MG63 (cell line): ENCODE measurements at regions not wholly inside any gene's neighbourhood (a gene's known extent, or its start where the extent isn't known, plus 50 kb on each side); places are given as distances from the start of the nearest gene placed in this dataset.

ENCODE experiments used
- DNase-seq: peaks from one replicate; pipeline ENCODE4 v3.0.0-alpha.2; 2020
- H3K27me3 ChIP-seq: fragments of 250-450 bp; sonication (Bioruptor Pico); 2 replicates; pipeline ENCODE4 v1.5.1; 2020; ENCODE audit warnings: mild to moderate bottlenecking, moderate library complexity
- H3K36me3 ChIP-seq: fragments of 250-450 bp; sonication (Bioruptor Pico); 2 replicates; pipeline ENCODE4 v1.5.1; 2020; ENCODE audit warnings: mild to moderate bottlenecking, moderate library complexity
- H3K4me3 ChIP-seq: fragments of 250-450 bp; sonication (Bioruptor Pico); 2 replicates; pipeline ENCODE4 v1.5.1; 2020; ENCODE audit warnings: mild to moderate bottlenecking, moderate library complexity
- H3K9me3 ChIP-seq: fragments of 250-450 bp; sonication (Bioruptor Pico); 2 replicates; pipeline ENCODE4 v1.5.1; 2020; ENCODE audit warnings: mild to moderate bottlenecking, moderate library complexity

GRCh38 chr15:93289941-93290617 lies 201.1 kb upstream of the RGMA start:
- no peak overlapping the region for H3K4me3 ChIP-seq
- no peak for DNase-seq
- no peaks in the 10 kb centered on the region; the same call in 1 of the 2 replicates for H3K27me3 ChIP-seq
- no peaks in the 10 kb centered on the region for H3K9me3 ChIP-seq
- H3K36me3 ChIP-seq = no peaks in the 10 kb centered on the region

GRCh38 chr15:93288728-93289294 lies 199.8 kb upstream of the RGMA start:
- Histone ChIP-seq H3K9me3 (no peaks in the 10 kb centered on the region), H3K36me3 (no peaks in the 10 kb centered on the region), H3K27me3 (no peaks in the 10 kb centered on the region; the same call in 1 of the 2 replicates), H3K4me3 (no peak overlapping the region)
- no peak for DNase-seq

GRCh38 chr15:93286446-93286845 lies 197.4 kb upstream of the RGMA start:
- no peaks in the 10 kb centered on the region; the same call in 1 of the 2 replicates for H3K27me3 ChIP-seq

GRCh38 chr15:93283854-93284253 lies 194.8 kb upstream of the RGMA start:
- Histone ChIP-seq H3K36me3 (no peaks in the 10 kb centered on the region), H3K9me3 (no peaks in the 10 kb centered on the region), H3K4me3 (no peak overlapping the region), H3K27me3 (no peaks in the 10 kb centered on the region; the same call in 1 of the 2 replicates)
- DNase-seq = no peak

More at GRCh38 chr15:93286446-93286845, 197.4 kb upstream of the RGMA start:
- Histone ChIP-seq H3K36me3 (no peaks in the 10 kb centered on the region), H3K9me3 (no peaks in the 10 kb centered on the region), H3K4me3 (no peak overlapping the region)
- no peak for DNase-seq

- Histone ChIP-seq H3K36me3 (no peaks in the 10 kb centered on the region), H3K4me3 (no peak overlapping the region), H3K27me3 (no peaks in the 10 kb centered on the region; the same call in 1 of the 2 replicates), H3K9me3 (no peaks in the 10 kb centered on the region)
- no peak for DNase-seq
These were observed 193.8 kb upstream of the RGMA start for GRCh38 chr15:93282808-93283207.

DNA sequence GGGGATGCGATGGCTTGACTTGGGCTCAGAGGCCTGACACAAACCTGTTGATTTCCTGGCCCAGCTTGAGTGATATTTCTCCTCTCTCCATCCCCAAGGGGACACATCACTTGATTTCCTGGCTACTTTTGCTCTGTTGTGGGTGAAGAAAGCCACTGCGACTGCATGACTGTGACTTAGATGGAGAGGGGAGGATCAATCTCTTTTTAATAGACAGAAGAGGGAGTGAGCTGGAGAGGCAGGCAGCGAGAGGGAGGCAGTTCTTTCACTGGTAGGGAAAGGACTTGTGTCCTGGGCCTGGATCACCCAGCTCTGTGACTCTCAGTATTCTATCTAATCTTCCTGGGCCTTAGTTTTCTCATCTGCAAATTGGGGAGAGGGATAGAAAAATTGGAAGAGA lies 189.8 kb upstream of the RGMA start:
- no peak for DNase-seq
- no peaks in the 10 kb centered on the region for H3K27me3 ChIP-seq
- no peaks in the 10 kb centered on the region for H3K36me3 ChIP-seq
- H3K9me3 ChIP-seq = no peaks in the 10 kb centered on the region
- no peak overlapping the region for H3K4me3 ChIP-seq

DNA sequence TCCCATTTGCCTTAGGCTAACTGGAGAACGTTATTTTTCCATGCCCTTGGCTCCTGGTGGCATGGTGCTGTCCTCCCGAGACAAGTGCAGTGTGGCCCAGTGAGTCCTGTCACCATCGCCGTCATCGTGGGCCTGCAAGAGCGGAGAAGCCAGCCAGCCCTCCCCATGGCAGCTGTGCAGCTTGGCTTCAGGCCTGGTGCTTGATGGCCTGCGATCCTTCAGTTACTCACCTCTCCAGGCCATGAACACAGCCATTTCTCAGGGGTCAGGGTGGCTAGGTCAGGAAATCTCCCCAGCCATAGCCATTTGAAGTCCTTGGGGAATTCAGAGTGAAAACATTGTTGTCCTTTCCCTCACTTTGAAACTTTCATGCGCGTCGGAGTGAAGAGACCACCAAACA lies 189.0 kb upstream of the RGMA start:
- Histone ChIP-seq H3K9me3 (no peaks in the 10 kb centered on the region), H3K36me3 (no peaks in the 10 kb centered on the region), H3K4me3 (no peak overlapping the region), H3K27me3 (no peaks in the 10 kb centered on the region)
- no peak for DNase-seq

GRCh38 chr15:93274257-93274656 lies 185.2 kb upstream of the RGMA start:
- H3K4me3 ChIP-seq = no peak overlapping the region
- H3K36me3 ChIP-seq = no peaks in the 10 kb centered on the region
- H3K9me3 ChIP-seq = no peaks in the 10 kb centered on the region
- no peak for DNase-seq
- no peaks in the 10 kb centered on the region for H3K27me3 ChIP-seq

GRCh38 chr15:93271871-93272270 lies 182.9 kb upstream of the RGMA start:
- H3K9me3 ChIP-seq = no peaks in the 10 kb centered on the region
- H3K36me3 ChIP-seq = no peaks in the 10 kb centered on the region
- DNase-seq = no peak
- no peak overlapping the region for H3K4me3 ChIP-seq
- no peaks in the 10 kb centered on the region for H3K27me3 ChIP-seq

- Histone ChIP-seq H3K4me3 (no peak overlapping the region), H3K36me3 (no peaks in the 10 kb centered on the region), H3K9me3 (no peaks in the 10 kb centered on the region), H3K27me3 (no peaks in the 10 kb centered on the region)
- no peak for DNase-seq
These were observed 182.0 kb upstream of the RGMA start for GRCh38 chr15:93270937-93271467.

DNA sequence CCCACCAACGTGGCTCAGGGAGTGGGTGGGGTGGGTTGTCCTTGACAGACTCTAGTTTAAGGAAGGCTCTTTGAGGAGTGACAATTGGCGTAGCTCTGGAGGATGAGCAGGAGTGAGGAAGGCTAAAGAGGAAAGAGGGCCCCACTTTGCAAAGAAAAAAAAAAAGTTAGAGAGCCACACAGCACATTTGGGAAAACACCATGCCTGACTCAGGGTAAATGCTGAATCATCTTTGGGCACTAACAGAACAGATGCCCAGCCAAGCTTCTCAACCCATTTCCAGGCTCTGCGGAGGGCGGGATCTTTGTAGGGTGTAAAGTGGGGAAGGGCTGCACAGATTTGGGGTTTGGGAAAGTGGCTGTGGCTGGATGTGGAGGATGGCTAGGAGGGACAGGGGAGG lies 179.1 kb upstream of the RGMA start:
- H3K4me3 ChIP-seq = no peak overlapping the region
- H3K27me3 ChIP-seq = no peaks in the 10 kb centered on the region
- peak; percentile 20 for DNase-seq
- H3K9me3 ChIP-seq = no peaks in the 10 kb centered on the region; the same call in 1 of the 2 replicates
- H3K36me3 ChIP-seq = no peaks in the 10 kb centered on the region

GRCh38 chr15:93266291-93266690 lies 177.3 kb upstream of the RGMA start:
- Histone ChIP-seq H3K9me3 (no peaks in the 10 kb centered on the region; the same call in 1 of the 2 replicates), H3K36me3 (no peaks in the 10 kb centered on the region), H3K27me3 (no peaks in the 10 kb centered on the region), H3K4me3 (no peak overlapping the region)
- DNase-seq = no peak

GRCh38 chr15:93265111-93265556 lies 176.1 kb upstream of the RGMA start:
- DNase-seq = peak; percentile 80
- H3K36me3 ChIP-seq = no peaks in the 10 kb centered on the region
- no peaks in the 10 kb centered on the region; the same call in 1 of the 2 replicates for H3K9me3 ChIP-seq
- no peak overlapping the region for H3K4me3 ChIP-seq
- no peaks in the 10 kb centered on the region for H3K27me3 ChIP-seq

- no peak overlapping the region for H3K4me3 ChIP-seq
- H3K9me3 ChIP-seq = no peaks in the 10 kb centered on the region; the same call in 1 of the 2 replicates
- no peaks in the 10 kb centered on the region for H3K36me3 ChIP-seq
- no peak for DNase-seq
- no peaks in the 10 kb centered on the region for H3K27me3 ChIP-seq
These were observed 172.8 kb upstream of the RGMA start for GRCh38 chr15:93261845-93262244.

- Histone ChIP-seq H3K36me3 (no peaks in the 10 kb centered on the region), H3K9me3 (no peaks in the 10 kb centered on the region), H3K27me3 (no peaks in the 10 kb centered on the region), H3K4me3 (no peak overlapping the region)
- DNase-seq = no peak
These were observed 168.9 kb upstream of the RGMA start for GRCh38 chr15:93257920-93258319.

DNA sequence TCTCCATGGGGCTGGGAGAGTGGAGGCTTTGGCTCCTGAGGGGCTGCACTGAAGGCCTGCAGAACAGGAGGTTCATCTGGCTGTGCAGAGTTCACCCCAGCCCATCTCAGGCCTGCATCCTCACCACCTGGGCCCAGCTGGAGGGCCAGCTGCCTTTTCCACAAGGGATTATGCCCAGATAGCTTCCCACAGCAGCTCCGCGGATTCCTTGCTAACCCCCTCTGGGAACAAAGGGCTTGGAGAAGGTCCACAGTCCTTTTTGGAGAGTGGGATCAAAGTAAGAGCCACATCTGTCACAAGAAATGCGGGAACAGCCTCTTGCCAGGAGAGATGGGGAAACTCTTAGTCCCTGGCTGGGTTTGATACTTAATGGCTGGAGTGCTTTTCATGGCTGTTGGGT lies 164.7 kb upstream of the RGMA start:
- H3K27me3 ChIP-seq = no peaks in the 10 kb centered on the region
- no peak for DNase-seq
- H3K4me3 ChIP-seq = no peak overlapping the region
- H3K36me3 ChIP-seq = no peaks in the 10 kb centered on the region
- H3K9me3 ChIP-seq = no peaks in the 10 kb centered on the region

DNA sequence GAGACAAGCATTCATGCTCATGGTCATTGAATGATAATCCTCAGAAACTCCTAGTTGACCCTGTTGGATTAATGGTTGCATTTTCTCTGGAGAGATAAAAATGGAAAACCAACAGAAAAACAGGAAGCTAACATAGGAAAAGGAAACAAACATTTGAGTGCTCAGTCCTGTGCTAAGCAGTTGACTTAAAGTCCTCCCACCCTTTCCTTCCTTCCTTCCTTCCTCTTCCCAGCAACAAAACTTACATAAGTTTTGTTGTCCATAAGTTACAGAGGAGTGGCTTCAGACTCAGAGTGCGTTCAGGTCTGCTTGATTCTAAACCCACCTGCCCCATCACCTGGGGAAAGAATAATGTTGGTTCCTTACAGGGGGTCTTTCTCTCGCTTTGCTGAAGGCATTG lies 163.8 kb upstream of the RGMA start:
- Histone ChIP-seq H3K27me3 (no peaks in the 10 kb centered on the region), H3K9me3 (no peaks in the 10 kb centered on the region), H3K4me3 (no peak overlapping the region), H3K36me3 (no peaks in the 10 kb centered on the region)
- DNase-seq = no peak

- H3K27me3 ChIP-seq = no peaks in the 10 kb centered on the region
- H3K9me3 ChIP-seq = no peaks in the 10 kb centered on the region
- DNase-seq = no peak
- H3K4me3 ChIP-seq = no peak overlapping the region
- H3K36me3 ChIP-seq = no peaks in the 10 kb centered on the region
These were observed 161.9 kb upstream of the RGMA start for GRCh38 chr15:93250950-93251349.
